ENCODE measurements at regions not wholly inside any gene's neighbourhood (a gene's known extent, or its start where the extent isn't known, plus 50 kb on each side); places are given as distances from the start of the nearest gene placed in this dataset.
A peak's percentile ranks its signal among the peaks of the same experiment; 100 is the strongest.

DNA sequence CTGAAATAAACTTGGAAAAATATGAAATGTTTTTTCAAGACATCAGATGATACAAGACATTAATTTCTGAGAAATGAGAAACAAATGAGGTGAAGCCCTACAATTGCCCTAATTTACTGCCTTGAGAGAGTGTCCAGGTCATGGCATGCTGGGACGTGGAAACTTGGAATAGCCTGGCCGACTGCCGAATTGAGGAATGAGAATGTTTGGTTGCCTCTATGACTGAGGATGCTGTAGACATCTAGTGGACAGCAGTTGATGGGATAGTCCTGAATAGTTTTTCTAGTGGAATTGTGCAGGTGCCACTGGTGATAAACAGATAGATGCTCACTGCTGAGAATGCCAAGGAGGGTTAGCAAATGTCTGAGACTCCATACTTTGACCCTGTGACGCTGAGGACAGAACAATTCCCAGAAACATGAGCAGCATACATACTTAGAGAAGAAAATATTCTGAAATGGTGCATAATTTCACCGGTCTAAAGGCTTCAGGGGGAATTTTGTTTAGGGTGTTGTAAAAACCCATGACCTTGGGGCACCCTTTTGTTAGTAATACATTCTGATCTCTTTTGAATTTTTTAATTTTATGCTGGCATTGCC is 56.5 kb upstream of the CWC22 start:
- TF ChIP-seq, protein P1, sequence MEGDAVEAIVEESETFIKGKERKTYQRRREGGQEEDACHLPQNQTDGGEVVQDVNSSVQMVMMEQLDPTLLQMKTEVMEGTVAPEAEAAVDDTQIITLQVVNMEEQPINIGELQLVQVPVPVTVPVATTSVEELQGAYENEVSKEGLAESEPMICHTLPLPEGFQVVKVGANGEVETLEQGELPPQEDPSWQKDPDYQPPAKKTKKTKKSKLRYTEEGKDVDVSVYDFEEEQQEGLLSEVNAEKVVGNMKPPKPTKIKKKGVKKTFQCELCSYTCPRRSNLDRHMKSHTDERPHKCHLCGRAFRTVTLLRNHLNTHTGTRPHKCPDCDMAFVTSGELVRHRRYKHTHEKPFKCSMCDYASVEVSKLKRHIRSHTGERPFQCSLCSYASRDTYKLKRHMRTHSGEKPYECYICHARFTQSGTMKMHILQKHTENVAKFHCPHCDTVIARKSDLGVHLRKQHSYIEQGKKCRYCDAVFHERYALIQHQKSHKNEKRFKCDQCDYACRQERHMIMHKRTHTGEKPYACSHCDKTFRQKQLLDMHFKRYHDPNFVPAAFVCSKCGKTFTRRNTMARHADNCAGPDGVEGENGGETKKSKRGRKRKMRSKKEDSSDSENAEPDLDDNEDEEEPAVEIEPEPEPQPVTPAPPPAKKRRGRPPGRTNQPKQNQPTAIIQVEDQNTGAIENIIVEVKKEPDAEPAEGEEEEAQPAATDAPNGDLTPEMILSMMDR (IDR thresholded peaks at IDR 0.05; ENCODE audit: low read depth, low read length): peak; percentile 4
- in situ Hi-C loops (cut with HindIII; ENCODE audit: low sequenced_read_pairs): no loop called here
- H3K4me3 ChIP-seq (ENCODE audit: low read depth, low read length): no peak overlapping the region
- DNase-seq (ENCODE audit: low read depth, low spot score): no peak

DNA sequence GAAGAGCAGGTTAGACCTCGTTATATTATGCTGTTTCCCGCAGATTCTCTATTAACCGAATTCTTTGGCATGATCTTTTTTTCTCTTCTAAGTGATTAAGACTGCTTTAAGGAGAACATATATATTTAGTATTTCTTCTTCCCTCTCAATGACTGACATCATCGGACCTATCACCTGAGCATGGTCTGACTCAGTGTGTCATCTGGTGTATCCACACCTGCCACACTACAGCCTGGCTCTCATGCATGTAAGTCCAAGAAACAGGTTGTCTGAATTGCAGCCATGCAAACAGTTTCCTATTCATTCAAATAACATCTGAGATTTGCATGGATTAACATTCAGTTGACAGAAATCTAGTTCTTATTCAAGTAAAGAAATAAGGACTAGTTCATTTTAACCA is 55.1 kb upstream of the CWC22 start:
- no peak for DNase-seq (ENCODE audit: low read depth, low spot score)
- TF ChIP-seq, protein P1 (IDR thresholded peaks at IDR 0.05; ENCODE audit: low read depth, low read length): no peak
- no peak overlapping the region for H3K4me3 ChIP-seq (ENCODE audit: low read depth, low read length)
- in situ Hi-C loops (cut with HindIII; ENCODE audit: low sequenced_read_pairs): no loop called here

DNA sequence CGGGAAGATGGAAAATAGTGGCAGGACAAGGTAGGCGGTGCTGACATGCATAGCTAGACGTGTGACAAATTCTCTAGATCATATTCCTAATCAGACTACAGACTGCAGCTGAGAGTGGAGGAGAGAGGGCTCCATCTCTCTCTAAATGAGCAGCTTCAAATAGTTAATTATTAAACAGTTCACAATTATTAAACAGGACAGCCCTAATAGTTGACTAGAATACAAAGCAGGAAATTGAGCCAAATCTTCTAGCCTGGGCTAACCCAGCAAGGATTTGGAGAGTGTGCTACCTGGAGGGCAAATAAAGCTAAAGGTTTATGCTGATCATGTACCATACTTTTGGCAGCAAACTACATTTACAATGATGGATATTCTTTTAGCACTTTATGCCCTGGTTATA is 54.4 kb upstream of the CWC22 start:
- no peak for DNase-seq (ENCODE audit: low read depth, low spot score)
- TF ChIP-seq, protein P1 (IDR thresholded peaks at IDR 0.05; ENCODE audit: low read depth, low read length): no peak
- no peak overlapping the region for H3K4me3 ChIP-seq (ENCODE audit: low read depth, low read length)
- in situ Hi-C loops (cut with HindIII; ENCODE audit: low sequenced_read_pairs): no loop called here

DNA sequence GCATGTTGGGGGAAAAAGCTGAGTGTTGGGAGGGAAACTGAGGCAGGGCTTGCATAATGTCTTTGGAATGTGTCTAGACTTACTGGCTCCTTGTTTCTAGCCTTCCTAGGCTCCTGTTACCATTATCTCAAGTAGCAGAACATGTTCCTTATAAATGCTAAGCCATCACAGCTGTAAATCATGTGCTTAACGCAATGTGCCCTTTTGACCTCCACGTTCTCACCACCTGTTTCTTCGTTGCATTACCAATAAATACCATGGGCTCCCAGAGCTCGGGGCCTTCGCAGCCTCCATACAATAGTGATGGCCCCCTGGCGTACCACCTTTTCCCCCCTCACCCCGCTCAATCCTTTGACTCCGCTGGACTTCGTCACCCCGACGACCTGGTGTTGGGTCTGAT is 54.0 kb upstream of the CWC22 start:
- no peak overlapping the region for H3K4me3 ChIP-seq (ENCODE audit: low read depth, low read length)
- TF ChIP-seq, protein P1 (IDR thresholded peaks at IDR 0.05; ENCODE audit: low read depth, low read length): no peak
- DNase-seq (ENCODE audit: low read depth, low spot score): no peak
- in situ Hi-C loops (cut with HindIII; ENCODE audit: low sequenced_read_pairs): no loop called here

DNA sequence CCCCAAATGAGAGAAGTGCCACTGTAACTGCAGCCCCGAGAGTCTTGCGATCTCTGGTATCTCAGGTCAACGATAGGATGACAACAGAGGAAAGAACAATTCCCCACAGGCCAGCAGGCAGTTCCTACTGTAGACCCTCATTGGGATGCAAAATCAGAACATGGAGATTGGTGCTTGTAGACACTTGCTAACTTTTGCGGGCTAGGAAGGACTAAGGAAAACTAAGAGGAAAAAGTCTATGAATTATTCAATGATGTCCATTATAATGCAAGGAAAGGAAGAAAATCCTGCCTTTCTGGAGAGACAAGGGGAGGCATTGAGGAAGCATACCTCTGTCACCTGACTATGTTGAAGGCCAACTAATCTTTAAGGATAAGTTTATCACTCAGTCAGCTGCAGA is 51.9 kb upstream of the CWC22 start:
- TF ChIP-seq, protein P1 (IDR thresholded peaks at IDR 0.05; ENCODE audit: low read depth, low read length): no peak
- H3K4me3 ChIP-seq (ENCODE audit: low read depth, low read length): no peak overlapping the region
- DNase-seq (ENCODE audit: low read depth, low spot score): no peak
- in situ Hi-C loops (cut with HindIII; ENCODE audit: low sequenced_read_pairs): no loop called here

DNA sequence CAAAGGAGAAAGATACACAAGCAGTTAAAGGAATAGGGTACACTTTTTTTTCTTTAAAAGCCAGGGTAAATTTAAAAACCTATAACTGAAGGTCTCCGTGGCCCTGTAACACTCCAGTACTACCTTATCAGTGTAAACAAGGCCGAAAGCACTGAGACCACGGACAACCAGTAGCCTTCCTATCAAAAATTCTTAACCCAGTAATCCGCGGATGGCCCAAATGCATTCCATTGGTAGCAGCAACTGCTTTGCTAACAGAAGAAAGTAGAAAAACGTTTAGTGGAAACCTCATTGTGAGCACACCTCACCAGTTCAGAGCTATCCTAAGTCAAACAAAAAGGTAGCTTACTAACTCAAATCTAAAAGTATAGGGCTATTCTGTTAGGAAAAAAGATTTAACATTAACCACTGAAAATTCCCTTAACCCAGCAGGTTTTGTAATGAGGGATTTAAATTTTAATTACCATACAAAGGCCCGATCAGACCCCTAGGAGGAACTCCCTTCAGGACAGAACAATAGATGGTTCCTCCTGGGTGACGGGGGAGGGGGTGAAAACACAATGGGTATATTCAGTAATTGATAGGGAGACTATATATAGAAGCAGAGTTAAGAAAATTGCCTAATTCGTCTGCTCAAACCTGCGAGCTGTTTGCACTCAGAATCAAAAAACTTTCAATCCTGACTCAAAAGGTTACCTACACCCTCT is 50.8 kb upstream of the CWC22 start:
- in situ Hi-C loops (cut with HindIII; ENCODE audit: low sequenced_read_pairs): no loop called here
- no peak for DNase-seq (ENCODE audit: low read depth, low spot score)
- TF ChIP-seq, protein P1 (IDR thresholded peaks at IDR 0.05; ENCODE audit: low read depth, low read length): no peak
- no peak overlapping the region for H3K4me3 ChIP-seq (ENCODE audit: low read depth, low read length)

All from astrocyte of the spinal cord (primary cell).